Activated T-cell treated with anti-CD3 and anti-CD28 coated beads, Interleukin-2, amount 50 U/mL, for 24 hours (primary cell): ENCODE measurements at regions not wholly inside any gene's neighbourhood (a gene's known extent, or its start where the extent isn't known, plus 50 kb on each side); places are given as distances from the start of the nearest gene placed in this dataset.
"Not testable (repeated sequence)": the region's sequence is repeated elsewhere in the genome, so short reads cannot be mapped to it uniquely, and the experiment has no call there.

Experiments
- DNase-seq: peaks from one replicate; pipeline ENCODE4 v3.0.0-alpha.2; 2020
- H3K27ac Mint-ChIP-seq: 2 replicates; pipeline ENCODE4 v1.8.0; 2020; ENCODE audit warnings: mild to moderate bottlenecking, mixed read lengths
- H3K27me3 Mint-ChIP-seq: 2 replicates; pipeline ENCODE4 v1.8.0; 2020; ENCODE audit warnings: mixed read lengths
- H3K36me3 Mint-ChIP-seq: 2 replicates; pipeline ENCODE4 v1.8.0; 2020; ENCODE audit warnings: low read depth, mixed read lengths
- H3K4me1 Mint-ChIP-seq: 2 replicates; pipeline ENCODE4 v1.8.0; 2020; ENCODE audit warnings: low read depth, mixed read lengths
- H3K4me3 Mint-ChIP-seq: 2 replicates; pipeline ENCODE4 v1.8.0; 2020; ENCODE audit warnings: mild to moderate bottlenecking, moderate library complexity, mixed read lengths
- H3K9me3 Mint-ChIP-seq: 2 replicates; pipeline ENCODE4 v1.8.0; 2020; ENCODE audit warnings: mixed read lengths

GRCh38 chr5:28415791-28416443, 1377.5 kb upstream of the CDH9 start:
- Mint-ChIP-seq H3K27me3 (no peaks in the 10 kb centered on the region), H3K36me3 (no peaks in the 10 kb centered on the region), H3K27ac (no peak overlapping the region), H3K4me3 (no peak overlapping the region), H3K9me3 (peaks cover 22% of the 10 kb centered on the region), H3K4me1 (no peaks in the 10 kb centered on the region)
- DNase-seq = no peak

GRCh38 chr5:28414619-28415018, 1376.2 kb upstream of the CDH9 start:
- Mint-ChIP-seq H3K27ac (no peak overlapping the region), H3K36me3 (no peaks in the 10 kb centered on the region)
- DNase-seq = no peak

DNA sequence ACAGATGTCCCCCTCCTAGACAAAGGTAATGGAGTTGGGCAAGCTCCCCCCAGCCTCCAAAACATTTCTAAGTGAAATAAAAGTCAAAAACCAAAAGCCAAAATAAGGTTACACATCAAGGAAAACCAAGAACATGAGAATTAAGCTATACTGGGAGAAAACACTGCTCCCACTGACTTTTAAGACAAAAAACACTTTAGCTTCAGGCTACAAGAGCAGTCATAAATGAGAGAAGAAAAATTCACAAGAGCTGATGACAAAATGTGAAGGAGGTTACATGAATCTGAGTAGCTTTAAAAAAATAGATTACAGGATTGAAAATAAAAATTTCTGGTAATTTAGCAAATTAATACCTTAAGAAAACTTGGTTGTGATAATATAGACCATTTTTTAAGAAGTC, 1370.3 kb upstream of the CDH9 start:
- H3K9me3 Mint-ChIP-seq = peaks cover 22% of the 10 kb centered on the region
- no peaks in the 10 kb centered on the region for H3K27me3 Mint-ChIP-seq
- no peak for DNase-seq
- no peaks in the 10 kb centered on the region for H3K36me3 Mint-ChIP-seq
- H3K27ac Mint-ChIP-seq = no peak overlapping the region
- H3K4me3 Mint-ChIP-seq = no peak overlapping the region
- H3K4me1 Mint-ChIP-seq = no peaks in the 10 kb centered on the region

More at GRCh38 chr5:28414619-28415018, 1376.2 kb upstream of the CDH9 start:
- Mint-ChIP-seq H3K27me3 (no peaks in the 10 kb centered on the region), H3K4me3 (no peak overlapping the region), H3K4me1 (no peaks in the 10 kb centered on the region), H3K9me3 (peaks cover 22% of the 10 kb centered on the region)

DNA sequence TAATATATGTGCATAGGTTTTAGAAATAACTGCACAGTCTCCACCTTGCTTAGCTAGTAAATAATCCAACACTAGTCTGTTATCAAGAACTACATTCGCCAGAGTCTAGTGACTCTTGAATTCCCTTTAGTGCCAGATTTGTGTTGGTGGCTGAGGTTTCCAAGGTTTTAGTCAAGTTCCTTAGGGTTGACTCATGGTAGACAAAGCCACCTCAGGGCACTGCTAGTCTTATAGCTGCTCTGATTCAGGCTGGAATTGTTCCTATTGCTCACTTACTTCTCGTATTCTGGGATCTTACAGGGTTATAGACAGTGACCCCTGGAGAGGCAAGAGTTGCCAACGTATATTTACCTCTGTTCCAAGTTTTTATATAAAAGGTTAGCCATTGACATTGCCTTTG, 1369.8 kb upstream of the CDH9 start:
- H3K27me3 Mint-ChIP-seq = no peaks in the 10 kb centered on the region
- no peaks in the 10 kb centered on the region for H3K4me1 Mint-ChIP-seq
- H3K4me3 Mint-ChIP-seq = no peak overlapping the region
- H3K36me3 Mint-ChIP-seq = no peaks in the 10 kb centered on the region
- peaks cover 22% of the 10 kb centered on the region for H3K9me3 Mint-ChIP-seq
- DNase-seq = no peak
- no peak overlapping the region for H3K27ac Mint-ChIP-seq

DNA sequence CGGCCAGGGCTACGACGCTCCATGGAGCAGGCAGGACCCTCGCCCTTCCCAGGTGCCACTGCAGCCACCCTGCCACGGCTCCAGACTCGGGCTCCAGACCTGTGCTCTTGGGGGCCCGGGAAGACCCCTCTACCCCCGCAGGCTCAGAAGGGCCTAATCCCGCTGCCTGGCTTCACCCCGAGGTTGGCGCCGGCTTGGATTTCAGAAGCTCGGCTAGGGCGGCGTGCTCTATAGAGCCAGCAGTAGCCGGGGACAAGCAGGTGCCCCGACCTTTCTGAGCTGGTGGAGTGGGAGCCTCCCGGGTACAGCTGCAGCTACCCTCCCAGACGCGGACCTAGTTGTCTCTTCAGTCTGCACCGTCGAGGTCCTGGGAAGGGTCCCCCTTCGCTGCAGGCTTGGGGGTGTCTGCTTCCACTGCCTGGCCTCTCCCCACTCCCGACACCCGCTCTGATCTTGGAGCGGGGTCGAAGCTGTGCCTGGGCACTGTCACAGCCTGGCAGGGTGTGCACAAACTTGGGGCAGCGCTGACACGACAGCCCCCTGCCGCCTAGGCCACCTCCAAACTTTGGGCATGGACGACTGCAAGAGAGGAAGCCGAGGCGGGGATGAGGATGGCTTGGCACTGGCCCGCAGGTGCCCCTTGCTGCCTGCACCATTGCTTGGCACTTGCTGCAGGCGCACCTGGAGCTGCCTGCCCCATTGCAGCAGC, 1366.1 kb upstream of the CDH9 start:
- Mint-ChIP-seq H3K27ac (no peak overlapping the region), H3K36me3 (no peaks in the 10 kb centered on the region), H3K9me3 (peaks cover 19% of the 10 kb centered on the region), H3K4me1 (no peaks in the 10 kb centered on the region), H3K27me3 (no peaks in the 10 kb centered on the region), H3K4me3 (no peak overlapping the region)
- DNase-seq = no peak

DNA sequence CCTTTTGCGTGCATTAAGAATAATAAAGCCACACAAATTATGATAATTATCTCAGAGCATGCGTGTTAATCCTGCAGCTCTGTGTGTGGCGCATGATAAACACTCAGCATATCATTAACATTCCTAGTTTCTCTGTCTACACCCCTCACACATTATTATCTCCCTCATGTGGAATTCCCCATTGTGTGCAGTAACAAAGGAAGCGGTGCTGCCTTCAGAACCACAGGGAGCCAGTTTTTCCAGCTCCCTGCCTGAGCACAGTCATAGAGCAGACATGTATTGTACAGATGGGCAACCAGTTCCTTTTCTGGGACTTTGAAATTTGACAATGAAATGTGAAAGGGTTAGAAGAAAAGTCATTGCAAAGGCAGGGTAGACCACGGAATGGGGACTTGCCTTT, 1365.5 kb upstream of the CDH9 start:
- H3K27me3 Mint-ChIP-seq = no peaks in the 10 kb centered on the region
- no peaks in the 10 kb centered on the region for H3K36me3 Mint-ChIP-seq
- no peak overlapping the region for H3K4me3 Mint-ChIP-seq
- peaks cover 19% of the 10 kb centered on the region for H3K9me3 Mint-ChIP-seq
- H3K27ac Mint-ChIP-seq = no peak overlapping the region
- no peaks in the 10 kb centered on the region for H3K4me1 Mint-ChIP-seq
- no peak for DNase-seq

GRCh38 chr5:28402590-28403301, 1364.4 kb upstream of the CDH9 start:
- Mint-ChIP-seq H3K36me3 (no peaks in the 10 kb centered on the region), H3K4me1 (no peaks in the 10 kb centered on the region), H3K4me3 (no peak overlapping the region), H3K27me3 (no peaks in the 10 kb centered on the region), H3K27ac (no peak overlapping the region), H3K9me3 (peaks cover 23% of the 10 kb centered on the region)
- no peak for DNase-seq

- Mint-ChIP-seq H3K27me3 (no peaks in the 10 kb centered on the region), H3K27ac (no peak overlapping the region), H3K4me3 (no peak overlapping the region), H3K4me1 (no peaks in the 10 kb centered on the region), H3K9me3 (peaks cover 15% of the 10 kb centered on the region), H3K36me3 (no peaks in the 10 kb centered on the region)
- DNase-seq = no peak
Measured at GRCh38 chr5:28400076-28400475, 1361.7 kb upstream of the CDH9 start.

DNA sequence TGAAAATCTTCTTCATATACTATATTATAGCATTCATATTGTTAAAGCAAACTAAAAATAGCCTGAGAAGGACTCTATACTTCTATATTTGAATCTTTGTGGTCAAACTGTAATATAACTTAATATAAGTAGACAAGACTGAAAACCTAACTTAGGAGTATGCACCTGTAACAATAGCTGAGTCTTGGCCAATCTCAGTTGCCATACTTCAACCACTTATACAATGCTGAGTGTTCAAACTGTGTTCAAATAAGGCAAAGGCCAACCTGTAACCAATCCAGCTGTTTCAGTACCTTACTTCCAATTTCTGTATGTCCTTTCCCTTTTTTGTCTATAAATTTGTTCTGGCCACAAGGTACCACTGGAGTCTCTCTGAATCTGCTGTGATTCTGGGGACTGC, 1360.8 kb upstream of the CDH9 start:
- H3K4me3 Mint-ChIP-seq = no peak overlapping the region
- peaks cover 14% of the 10 kb centered on the region for H3K9me3 Mint-ChIP-seq
- no peak for DNase-seq
- no peaks in the 10 kb centered on the region for H3K4me1 Mint-ChIP-seq
- no peaks in the 10 kb centered on the region for H3K27me3 Mint-ChIP-seq
- no peaks in the 10 kb centered on the region for H3K36me3 Mint-ChIP-seq
- no peak overlapping the region for H3K27ac Mint-ChIP-seq

DNA sequence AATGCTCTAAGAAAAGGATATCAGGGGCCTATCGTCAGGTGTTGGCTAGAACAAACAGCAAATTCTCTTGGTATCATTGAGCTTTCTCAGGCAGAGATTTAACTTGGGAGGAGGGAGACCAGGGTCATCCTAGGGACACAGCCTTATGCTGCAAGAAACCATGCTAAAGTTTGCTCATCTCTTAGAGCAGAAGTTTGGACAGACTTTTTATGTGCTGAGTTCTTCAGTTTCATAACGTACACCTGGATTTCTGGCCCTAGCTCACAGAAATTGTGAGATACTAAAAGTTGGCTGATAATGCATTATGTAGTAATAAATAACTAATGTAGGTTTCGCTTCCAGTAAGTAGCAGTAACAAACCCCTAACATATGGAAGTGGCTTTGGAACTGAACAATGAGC, 1359.8 kb upstream of the CDH9 start:
- no peak for DNase-seq
- peaks cover 14% of the 10 kb centered on the region for H3K9me3 Mint-ChIP-seq
- no peak overlapping the region for H3K27ac Mint-ChIP-seq
- no peaks in the 10 kb centered on the region for H3K4me1 Mint-ChIP-seq
- no peak overlapping the region for H3K4me3 Mint-ChIP-seq
- no peaks in the 10 kb centered on the region for H3K36me3 Mint-ChIP-seq
- H3K27me3 Mint-ChIP-seq = no peaks in the 10 kb centered on the region

- Mint-ChIP-seq H3K27ac (no peak overlapping the region), H3K4me3 (no peak overlapping the region), H3K9me3 (peaks cover 17% of the 10 kb centered on the region), H3K4me1 (no peaks in the 10 kb centered on the region), H3K27me3 (no peaks in the 10 kb centered on the region), H3K36me3 (no peaks in the 10 kb centered on the region)
- DNase-seq = no peak
Measured at GRCh38 chr5:28397502-28397941, 1359.1 kb upstream of the CDH9 start.

GRCh38 chr5:28391277-28391676, 1352.9 kb upstream of the CDH9 start:
- Mint-ChIP-seq H3K4me1 (no peaks in the 10 kb centered on the region), H3K27ac (no peak overlapping the region), H3K9me3 (peaks cover 5% of the 10 kb centered on the region), H3K27me3 (no peaks in the 10 kb centered on the region), H3K36me3 (no peaks in the 10 kb centered on the region), H3K4me3 (no peak overlapping the region)
- no peak for DNase-seq

GRCh38 chr5:28390341-28390740, 1352.0 kb upstream of the CDH9 start:
- Mint-ChIP-seq H3K4me1 (no peaks in the 10 kb centered on the region), H3K4me3 (no peak overlapping the region), H3K36me3 (no peaks in the 10 kb centered on the region), H3K9me3 (peaks cover 9% of the 10 kb centered on the region), H3K27me3 (no peaks in the 10 kb centered on the region), H3K27ac (no peak overlapping the region)
- DNase-seq = no peak

DNA sequence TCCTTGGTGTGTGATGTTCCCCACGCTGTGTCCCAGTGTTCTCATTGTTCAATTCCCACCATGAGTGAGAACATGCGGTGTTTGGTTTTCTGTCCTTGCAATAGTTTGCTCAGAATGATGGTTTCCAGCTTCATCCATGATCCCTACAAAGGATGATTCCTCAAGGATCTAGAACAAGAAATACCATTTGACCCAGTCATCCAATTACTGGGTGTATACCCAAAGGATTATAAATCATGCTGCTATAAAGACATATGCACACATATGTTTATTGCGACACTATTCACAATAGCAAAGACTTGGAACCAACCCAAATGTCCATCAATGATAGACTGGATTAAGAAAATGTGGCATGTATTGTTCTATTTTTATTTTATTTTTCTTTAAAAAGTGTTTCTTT, 1351.3 kb upstream of the CDH9 start:
- not testable (repeated sequence) for DNase-seq, H3K9me3 Mint-ChIP-seq, H3K27ac Mint-ChIP-seq, H3K27me3 Mint-ChIP-seq, H3K4me1 Mint-ChIP-seq, H3K36me3 Mint-ChIP-seq, H3K4me3 Mint-ChIP-seq

GRCh38 chr5:28388428-28388827, 1350.0 kb upstream of the CDH9 start:
- H3K9me3 Mint-ChIP-seq = peaks cover 13% of the 10 kb centered on the region
- no peak overlapping the region for H3K4me3 Mint-ChIP-seq
- no peaks in the 10 kb centered on the region for H3K27me3 Mint-ChIP-seq
- DNase-seq = no peak
- H3K4me1 Mint-ChIP-seq = no peaks in the 10 kb centered on the region
- H3K36me3 Mint-ChIP-seq = no peaks in the 10 kb centered on the region
- H3K27ac Mint-ChIP-seq = no peak overlapping the region
